Activated CD8-positive, alpha-beta memory T cell treated with anti-CD3 and anti-CD28 coated beads for 36 hours (primary cell): ENCODE measurements at regions not wholly inside any gene's neighbourhood (a gene's known extent, or its start where the extent isn't known, plus 50 kb on each side); places are given as distances from the start of the nearest gene placed in this dataset.
"Not testable (repeated sequence)": the region's sequence is repeated elsewhere in the genome, so short reads cannot be mapped to it uniquely, and the experiment has no call there.

Source experiments
- CTCF ChIA-PET: fragments of 350-600 bp; sonication (Branson Sonifier 250); formaldehyde crosslinking; loops from one replicate; lab custom pipeline; 2021; ENCODE audit warnings: antibody characterized with exemption; lab: Charles Lee
- POLR2A ChIA-PET: fragments of 350-600 bp; sonication (Branson Sonifier 250); formaldehyde crosslinking; loops from one replicate; lab custom pipeline; 2021; ENCODE audit warnings: antibody characterized with exemption; lab: Charles Lee

- ChIA-PET CTCF (no interaction called here), POLR2A (no interaction called here)
Observed at GRCh38 chrX:138006180-138006579, 440.3 kb downstream of the ZIC3 start.

- ChIA-PET CTCF (no interaction called here), POLR2A (no interaction called here)
Observed at GRCh38 chrX:138008281-138008680, 442.4 kb downstream of the ZIC3 start.

- ChIA-PET POLR2A (no interaction called here), CTCF (no interaction called here)
Observed at GRCh38 chrX:138011468-138011867, 445.5 kb downstream of the ZIC3 start.

- POLR2A ChIA-PET: no interaction called here
- CTCF ChIA-PET: no interaction called here
Observed at GRCh38 chrX:138014577-138014976, 448.6 kb downstream of the ZIC3 start.

GRCh38 chrX:138018145-138018799 lies 452.3 kb downstream of the ZIC3 start:
- CTCF ChIA-PET: no interaction called here
- POLR2A ChIA-PET: no interaction called here

- ChIA-PET CTCF (no interaction called here), POLR2A (no interaction called here)
Observed at GRCh38 chrX:138020941-138021340, 455.0 kb downstream of the ZIC3 start.

- ChIA-PET CTCF (no interaction called here), POLR2A (no interaction called here)
Observed at GRCh38 chrX:138026211-138026610, 460.3 kb downstream of the ZIC3 start.

- ChIA-PET CTCF (no interaction called here), POLR2A (no interaction called here)
Observed at GRCh38 chrX:138031715-138032114, 465.8 kb downstream of the ZIC3 start.

- POLR2A ChIA-PET: no interaction called here
- CTCF ChIA-PET: no interaction called here
Observed at GRCh38 chrX:138034136-138034535, 468.2 kb downstream of the ZIC3 start.

GRCh38 chrX:138037548-138037947 lies 471.6 kb downstream of the ZIC3 start:
- CTCF ChIA-PET: no interaction called here
- POLR2A ChIA-PET: no interaction called here

GRCh38 chrX:138057883-138058282 lies 492.0 kb downstream of the ZIC3 start:
- ChIA-PET CTCF (no interaction called here), POLR2A (no interaction called here)

- CTCF ChIA-PET: no interaction called here
- POLR2A ChIA-PET: no interaction called here
Observed at GRCh38 chrX:138058931-138059330, 493.0 kb downstream of the ZIC3 start.

GRCh38 chrX:138067415-138067814 lies 501.5 kb downstream of the ZIC3 start:
- POLR2A ChIA-PET: no interaction called here
- CTCF ChIA-PET: no interaction called here

- POLR2A ChIA-PET: no interaction called here
Observed at GRCh38 chrX:138073626-138074025, 507.7 kb downstream of the ZIC3 start.

GRCh38 chrX:138082251-138082650 lies 516.3 kb downstream of the ZIC3 start:
- ChIA-PET CTCF (no interaction called here), POLR2A (no interaction called here)

More at GRCh38 chrX:138073626-138074025, 507.7 kb downstream of the ZIC3 start:
- CTCF ChIA-PET: no interaction called here

GRCh38 chrX:138082896-138083295 lies 517.0 kb downstream of the ZIC3 start:
- POLR2A ChIA-PET: no interaction called here
- CTCF ChIA-PET: no interaction called here

GRCh38 chrX:138110910-138111309 lies 545.0 kb downstream of the ZIC3 start:
- CTCF ChIA-PET, POLR2A ChIA-PET: not testable (repeated sequence)

GRCh38 chrX:138127314-138127713 lies 561.4 kb downstream of the ZIC3 start:
- ChIA-PET POLR2A (no interaction called here), CTCF (no interaction called here)

- ChIA-PET POLR2A (no interaction called here), CTCF (no interaction called here)
Observed at GRCh38 chrX:138128027-138128671, 562.2 kb downstream of the ZIC3 start.

- CTCF ChIA-PET: no interaction called here
- POLR2A ChIA-PET: no interaction called here
Observed at GRCh38 chrX:138150709-138151108, 560.8 kb downstream of the FGF13 start.

GRCh38 chrX:138157850-138158249 lies 553.7 kb downstream of the FGF13 start:
- POLR2A ChIA-PET: no interaction called here
- CTCF ChIA-PET: no interaction called here

- CTCF ChIA-PET: no interaction called here
- POLR2A ChIA-PET: no interaction called here
Observed at GRCh38 chrX:138191998-138192397, 519.5 kb downstream of the FGF13 start.
